ENCODE measurements at regions not wholly inside any gene's neighbourhood (a gene's known extent, or its start where the extent isn't known, plus 50 kb on each side); places are given as distances from the start of the nearest gene placed in this dataset.
"Not testable (repeated sequence)": the region's sequence is repeated elsewhere in the genome, so short reads cannot be mapped to it uniquely, and the experiment has no call there.

GRCh38 chr12:125549171-125549570 is 483.9 kb downstream of the AACS start:
- peak in 17 of 56 donors; percentile 7 to 57 (median 24) for DNase-seq

- DNase-seq = no peak
These were observed 484.6 kb downstream of the AACS start for GRCh38 chr12:125549836-125550235.

DNA sequence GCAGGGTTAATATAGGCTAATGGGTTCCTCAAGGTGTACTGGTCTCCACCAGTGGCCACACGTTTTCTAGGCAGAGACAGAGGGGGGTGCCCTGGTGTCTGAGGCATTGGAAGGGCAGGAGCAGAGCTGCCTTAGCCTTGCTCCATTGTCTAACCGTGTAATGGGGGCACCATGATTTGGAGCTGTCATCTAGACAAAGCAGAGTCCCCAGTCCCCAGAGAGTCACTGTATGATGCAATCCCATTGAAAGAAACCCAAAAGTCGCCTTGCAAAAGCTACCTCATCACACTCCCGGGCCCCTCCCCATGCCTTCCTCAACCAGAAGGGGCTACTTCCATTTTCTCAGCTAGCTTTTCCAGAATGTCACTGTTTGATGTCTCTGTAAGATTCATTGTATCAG is 487.1 kb downstream of the AACS start:
- no peak for DNase-seq

- DNase-seq = not testable (repeated sequence)
These were observed 495.8 kb downstream of the AACS start for GRCh38 chr12:125561008-125561407.

DNA sequence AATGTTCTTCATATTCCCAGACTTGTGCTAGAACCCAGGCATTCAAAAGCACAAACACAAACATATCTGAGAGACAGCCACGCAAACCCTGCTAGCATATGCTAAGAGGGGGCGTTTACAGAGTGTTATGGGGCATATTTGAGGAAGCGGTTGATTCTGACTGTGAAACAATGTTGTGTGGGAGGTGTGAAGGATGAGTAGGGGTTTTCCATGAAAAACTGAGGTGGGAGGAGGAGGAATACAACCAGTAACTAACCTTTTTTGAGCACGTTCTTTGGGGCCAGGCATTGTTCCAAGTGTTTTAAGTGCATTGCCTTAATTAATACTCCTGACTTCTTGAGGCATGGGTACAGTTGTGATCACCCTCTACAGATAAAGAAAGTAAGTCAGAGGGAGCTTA is 499.5 kb downstream of the AACS start:
- DNase-seq = peak in 3 of 56 donors; percentile 7 to 13 (median 7)

- no peak for DNase-seq
These were observed 502.3 kb downstream of the AACS start for GRCh38 chr12:125567581-125567980.

DNA sequence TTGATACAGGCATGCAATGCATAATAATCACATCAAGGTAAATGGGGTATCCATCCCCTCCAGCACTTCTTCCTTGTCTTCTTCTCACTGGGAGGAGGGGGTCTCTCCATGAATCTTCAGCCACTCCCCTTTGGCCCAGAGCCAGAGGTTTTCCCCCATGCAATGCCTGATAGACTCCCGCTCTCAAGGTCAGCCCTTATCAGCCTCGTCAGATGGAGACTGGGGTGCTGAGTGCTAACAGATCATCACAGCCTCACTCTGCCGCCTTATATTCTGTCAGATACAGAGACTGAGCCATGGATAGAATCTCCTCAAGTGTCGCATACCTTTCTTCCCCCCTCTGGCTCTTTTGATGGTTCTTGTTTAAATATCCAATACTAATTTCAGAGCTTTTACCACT is 503.1 kb downstream of the AACS start:
- no peak for DNase-seq

DNA sequence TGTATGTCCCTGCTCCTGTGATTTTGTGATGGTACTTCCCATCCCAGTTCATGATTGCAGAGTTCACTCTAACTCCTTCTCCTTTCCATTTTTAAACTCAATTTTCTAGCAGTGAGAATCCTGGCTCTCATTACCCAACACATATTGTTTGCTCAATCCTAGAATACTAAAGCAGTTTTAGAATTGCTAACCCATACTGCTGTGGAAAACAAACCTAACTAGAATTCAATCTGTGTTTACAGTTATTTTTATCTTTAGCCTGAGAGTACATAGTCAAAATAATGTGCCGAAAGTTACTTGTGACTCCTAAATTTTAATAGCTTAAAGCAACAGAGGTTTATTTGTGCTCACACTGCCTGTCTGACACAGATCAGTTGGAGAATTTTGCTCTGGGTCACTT is 508.0 kb downstream of the AACS start:
- no peak for DNase-seq

- no peak for DNase-seq
These were observed 512.1 kb downstream of the AACS start for GRCh38 chr12:125577334-125577733.

- no peak for DNase-seq
These were observed 514.7 kb downstream of the AACS start for GRCh38 chr12:125579916-125580315.

- no peak for DNase-seq
These were observed 517.8 kb downstream of the AACS start for GRCh38 chr12:125583071-125583470.

- DNase-seq = peak in 2 of 56 donors; percentile 8 to 36
These were observed 521.2 kb downstream of the AACS start for GRCh38 chr12:125586441-125586840.

DNA sequence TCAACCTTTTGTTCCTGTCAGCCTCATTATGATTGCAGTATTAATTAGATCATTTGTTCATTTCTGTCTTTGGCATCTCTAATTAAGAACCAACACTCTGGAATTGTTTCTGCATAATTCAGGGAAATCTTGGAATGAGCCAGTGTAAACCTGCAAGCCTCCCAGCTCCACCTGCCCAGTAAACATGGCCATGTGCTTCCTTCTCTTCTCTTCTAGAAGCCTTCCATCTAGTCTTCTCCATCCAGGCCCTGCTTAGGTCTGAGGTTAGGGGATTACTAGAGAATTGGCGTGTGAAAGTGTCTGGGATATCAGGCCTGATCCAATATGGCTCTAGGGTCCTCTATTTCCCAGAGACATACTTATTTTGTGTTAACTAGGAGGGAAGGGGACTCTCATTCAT is 528.0 kb downstream of the AACS start:
- no peak for DNase-seq

DNA sequence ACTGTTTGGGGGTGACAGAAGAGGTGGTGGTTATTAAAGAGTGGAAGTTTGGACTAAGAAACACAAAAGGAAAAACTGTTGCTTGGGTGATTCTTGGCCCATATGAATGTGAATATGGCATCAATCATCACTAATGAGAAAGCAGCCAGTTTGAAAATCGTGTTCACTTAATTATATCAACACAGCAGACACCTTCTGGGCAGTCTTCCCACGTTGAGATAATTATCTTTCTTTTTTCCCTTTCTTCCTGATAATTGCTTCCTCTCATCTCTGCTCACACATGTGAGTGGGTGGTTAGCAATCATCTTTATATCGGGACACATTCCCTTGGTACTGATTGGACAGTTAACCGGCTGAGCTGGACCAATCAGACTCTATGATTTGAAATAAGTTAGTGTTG is 539.7 kb downstream of the AACS start:
- no peak for DNase-seq

DNA sequence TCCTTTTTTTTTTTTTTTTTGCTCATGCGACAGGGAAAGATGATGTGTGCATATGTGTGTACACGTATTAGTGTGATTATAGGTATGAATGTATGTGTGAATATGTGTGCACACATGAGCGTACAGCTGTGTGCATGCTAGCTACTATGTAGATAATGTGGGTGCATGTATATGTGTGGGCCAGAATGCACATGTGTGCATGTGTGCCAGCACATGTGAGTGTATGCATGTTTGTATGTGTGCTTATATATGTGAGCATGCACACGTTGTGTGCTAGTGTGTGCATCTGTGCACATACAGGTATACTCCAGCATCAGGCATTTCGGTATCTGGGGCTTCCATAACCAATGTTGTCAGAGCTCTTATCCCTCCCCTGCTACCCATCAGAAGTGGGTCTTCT is 541.1 kb downstream of the AACS start:
- DNase-seq = no peak

DNA sequence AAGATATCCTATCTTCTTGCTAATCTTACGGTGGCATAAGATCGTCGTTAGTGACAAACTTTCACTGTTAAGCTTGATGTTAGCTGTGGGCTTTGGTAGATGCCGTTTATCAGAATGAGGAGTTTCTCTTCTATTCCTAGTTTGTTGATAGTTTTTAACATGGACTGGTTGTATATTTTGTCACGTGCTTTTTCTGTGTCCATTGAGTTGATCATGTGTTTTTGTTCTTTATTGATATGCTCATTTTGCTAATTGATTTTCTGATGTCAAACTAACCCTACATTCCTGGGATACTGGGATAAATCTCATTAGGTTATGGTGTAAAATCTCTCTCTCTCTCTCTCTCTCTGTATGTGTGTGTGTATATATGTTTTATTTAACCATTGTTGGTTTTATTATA is 545.1 kb downstream of the AACS start:
- no peak for DNase-seq

DNA sequence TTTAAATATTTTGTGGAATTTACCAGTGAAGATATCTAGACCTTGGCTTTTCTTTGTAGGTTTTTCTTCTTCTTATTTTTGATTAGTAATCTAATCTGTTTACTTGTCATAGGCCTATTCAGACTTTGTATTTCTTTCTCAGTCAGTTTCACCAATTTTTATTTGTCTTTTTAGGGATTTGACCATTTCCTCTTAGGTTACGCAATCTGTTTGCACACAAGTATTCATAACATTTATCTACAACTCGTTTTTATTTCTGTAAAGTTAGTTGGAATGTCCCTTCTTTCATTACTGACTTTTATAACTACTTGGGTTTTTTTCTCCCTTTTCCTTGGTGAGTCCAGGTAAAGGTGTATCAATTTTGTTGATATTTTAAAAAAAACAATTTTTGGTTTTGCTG is 545.7 kb downstream of the AACS start:
- no peak for DNase-seq

DNA sequence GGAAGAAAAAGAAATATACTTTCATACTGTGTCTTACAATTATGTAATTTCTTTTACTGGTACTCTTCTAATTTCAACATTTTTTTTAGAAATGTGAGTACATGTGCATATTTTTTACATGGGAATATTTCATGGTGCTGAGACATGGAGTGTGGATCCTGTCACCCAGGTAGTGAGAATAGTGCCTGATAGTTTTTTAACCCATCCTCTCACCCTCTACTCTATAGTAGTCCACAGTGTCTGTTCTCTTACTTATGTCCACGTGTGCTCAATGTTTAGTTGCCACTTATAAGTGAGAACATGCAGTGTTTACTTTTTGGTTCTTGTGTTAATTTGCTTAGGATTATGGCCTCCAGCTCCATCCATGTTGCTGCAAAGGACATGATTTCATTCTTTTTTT is 548.8 kb downstream of the AACS start:
- no peak for DNase-seq

DNA sequence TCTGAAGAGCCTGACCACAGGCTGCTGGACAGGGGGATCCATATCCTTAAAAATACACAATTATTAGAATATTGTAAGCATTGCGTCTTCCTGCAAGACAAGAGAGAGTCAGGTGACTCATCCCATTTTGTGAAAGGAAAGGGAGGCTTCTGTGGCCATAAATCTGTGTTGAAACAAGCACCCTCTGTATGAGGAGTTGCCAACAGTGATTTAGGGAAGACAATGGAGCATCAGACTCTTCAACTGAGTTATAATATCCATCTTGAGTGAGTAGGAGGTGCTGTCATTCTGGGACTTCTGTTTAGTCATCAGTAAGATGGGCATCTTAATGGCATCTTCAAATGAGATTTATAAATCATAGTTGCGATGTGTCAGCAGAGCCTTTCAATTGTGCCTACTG is 554.5 kb downstream of the AACS start:
- no peak for DNase-seq

DNA sequence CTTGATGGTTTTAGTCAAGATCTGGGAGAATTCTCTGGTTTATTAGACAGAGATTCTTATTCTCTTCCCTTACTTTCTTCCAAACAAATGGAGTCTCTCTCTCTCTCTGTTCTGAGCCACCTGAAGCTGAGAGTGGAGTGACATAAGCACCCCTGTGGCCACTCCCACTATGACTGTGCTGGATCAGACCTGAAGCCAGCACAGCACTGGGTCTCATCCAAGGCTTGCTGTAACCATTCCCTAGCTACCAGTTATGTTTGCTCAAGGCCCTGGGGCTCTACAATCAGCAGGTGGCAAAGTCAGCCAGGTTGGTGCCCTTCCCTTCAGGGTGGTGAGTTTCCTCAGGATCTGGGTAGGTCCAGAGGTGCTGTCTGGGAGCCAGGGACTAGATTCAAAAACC is 568.5 kb downstream of the AACS start:
- no peak for DNase-seq

- DNase-seq = no peak
These were observed 569.6 kb downstream of the AACS start for GRCh38 chr12:125634813-125635212.

DNA sequence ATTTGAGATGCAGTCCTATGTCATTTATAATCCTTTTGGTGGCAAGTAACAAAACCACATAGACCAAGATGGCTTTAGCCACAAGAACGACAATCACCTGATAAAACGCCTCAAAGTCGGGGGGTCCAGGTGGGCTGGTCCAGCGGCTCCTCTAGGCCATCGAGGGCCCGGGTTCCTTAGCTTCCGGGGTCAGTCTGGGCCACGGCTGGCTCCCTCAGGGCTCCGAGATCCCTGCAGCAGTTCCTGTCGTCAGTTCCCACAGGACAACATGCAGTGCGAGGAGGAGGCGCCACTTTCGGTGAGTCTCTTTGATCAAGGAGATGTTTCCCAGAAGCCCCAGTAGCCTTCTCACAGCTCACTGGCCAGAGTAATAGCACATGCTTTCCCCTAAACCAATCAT is 574.6 kb downstream of the AACS start:
- DNase-seq = no peak

DNA sequence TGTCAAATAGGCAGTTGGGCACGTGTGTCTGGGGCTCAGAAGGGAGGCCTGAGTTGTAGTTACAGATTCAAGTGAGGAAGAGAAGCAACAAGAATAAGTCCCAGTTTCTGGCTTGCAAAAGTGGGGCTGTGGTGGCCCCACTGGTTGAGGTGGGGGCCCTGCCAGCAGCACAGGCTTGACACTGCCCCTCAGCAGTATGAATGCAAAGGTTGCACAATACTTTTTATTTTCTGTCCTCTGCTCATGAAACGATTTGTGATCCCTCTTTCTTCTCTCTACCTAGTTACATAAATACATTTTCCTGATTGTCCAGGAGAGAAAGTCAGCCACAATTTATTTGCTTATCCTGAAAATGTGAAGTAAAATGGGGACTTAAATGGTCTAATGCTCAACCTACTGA is 577.8 kb downstream of the AACS start:
- DNase-seq = no peak

GRCh38 chr12:125645724-125646123 is 580.5 kb downstream of the AACS start:
- DNase-seq = no peak

- DNase-seq = no peak
These were observed 585.4 kb downstream of the AACS start for GRCh38 chr12:125650587-125650986.
